Hematopoietic multipotent progenitor cell treated with erythropoietin and hydrocortisone succinate and interleukin-3 and kit ligand, for 4 days (in vitro differentiated cells): ENCODE measurements at regions not wholly inside any gene's neighbourhood (a gene's known extent, or its start where the extent isn't known, plus 50 kb on each side); places are given as distances from the start of the nearest gene placed in this dataset.

Source experiments
- DNase-seq: peaks from one replicate; pipeline ENCODE4 v3.0.0-alpha.2; 2015

- no peak for DNase-seq
Measured at GRCh38 chr18:57249179-57249578, 102.3 kb downstream of the BOD1L2 start.

- DNase-seq = no peak
Measured at GRCh38 chr18:57249883-57250282, 102.5 kb upstream of the ST8SIA3 start.

- DNase-seq = no peak
Measured at GRCh38 chr18:57251747-57252146, 100.6 kb upstream of the ST8SIA3 start.

GRCh38 chr18:57253903-57254302 lies 98.5 kb upstream of the ST8SIA3 start:
- DNase-seq = no peak

DNA sequence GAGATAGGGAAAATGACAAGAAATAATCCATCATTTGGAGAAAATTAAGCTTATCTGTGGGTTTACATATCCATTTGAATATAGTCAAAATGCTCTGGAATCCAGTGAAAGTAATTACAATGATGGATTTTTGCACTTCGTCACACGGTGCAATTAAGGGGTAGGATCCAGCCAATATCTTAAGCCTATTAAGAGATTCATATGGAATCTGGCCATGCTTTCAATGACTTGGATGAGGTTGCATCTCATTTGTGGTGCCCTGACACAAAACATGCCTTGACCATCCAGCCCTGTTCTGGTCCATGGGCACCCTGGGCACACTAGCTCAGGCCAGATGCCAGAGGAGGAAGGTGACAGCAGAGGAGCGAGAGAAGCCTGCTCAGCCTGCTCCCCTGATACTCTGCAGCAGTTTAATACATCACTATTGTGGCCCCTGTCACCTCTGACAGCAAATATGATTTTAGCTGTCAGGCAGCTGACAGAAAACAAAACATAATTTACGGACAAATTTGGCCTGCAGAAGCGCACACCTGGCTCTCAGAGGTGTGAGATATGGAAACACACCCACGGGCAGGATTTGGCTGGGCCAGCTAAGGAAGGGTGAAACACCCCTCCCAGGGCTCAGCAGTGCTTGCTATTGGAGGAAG lies 94.1 kb upstream of the ST8SIA3 start:
- DNase-seq = no peak

GRCh38 chr18:57267368-57267925 lies 84.9 kb upstream of the ST8SIA3 start:
- no peak for DNase-seq

GRCh38 chr18:57269756-57270155 lies 82.6 kb upstream of the ST8SIA3 start:
- no peak for DNase-seq

DNA sequence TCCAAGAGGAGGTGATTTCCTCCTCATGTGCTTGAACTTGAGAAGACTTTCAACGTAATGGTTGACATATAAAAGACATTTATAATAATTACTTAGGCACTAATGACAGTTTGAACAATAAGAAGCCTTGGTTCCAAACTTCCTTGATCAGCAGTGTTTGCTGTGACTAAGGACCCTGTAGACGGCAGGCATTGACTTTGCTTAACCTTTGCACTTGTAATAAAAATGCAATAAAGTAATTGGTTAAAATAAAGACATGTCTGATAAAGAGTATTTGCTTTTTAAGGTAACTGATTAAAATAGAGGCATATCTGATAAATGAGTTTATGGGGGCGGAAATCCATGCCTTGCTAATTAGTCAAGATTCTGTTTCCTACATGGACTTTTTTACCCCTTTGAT lies 82.2 kb upstream of the ST8SIA3 start:
- DNase-seq = no peak

- no peak for DNase-seq
Measured at GRCh38 chr18:57273194-57273593, 79.2 kb upstream of the ST8SIA3 start.

GRCh38 chr18:57275111-57275510 lies 77.2 kb upstream of the ST8SIA3 start:
- no peak for DNase-seq

DNA sequence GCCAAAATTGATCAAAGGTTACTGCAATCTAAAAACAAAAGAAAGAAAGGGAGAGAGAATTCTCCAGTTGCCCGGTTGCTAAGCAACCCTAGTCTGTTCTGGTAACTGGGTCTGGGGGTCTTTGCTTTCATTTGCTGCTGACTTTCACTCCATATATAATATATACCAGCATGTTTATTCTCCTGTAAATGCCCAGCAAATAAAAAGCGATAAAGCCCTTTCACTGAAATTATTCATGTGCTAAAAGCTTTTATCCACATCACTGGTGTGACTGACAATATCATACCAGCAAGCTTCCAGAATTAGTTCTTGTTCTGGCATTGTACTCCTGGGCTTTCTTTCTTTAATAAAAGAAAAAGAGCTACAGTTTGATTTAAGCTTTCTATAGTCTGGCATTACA lies 75.5 kb upstream of the ST8SIA3 start:
- no peak for DNase-seq

- no peak for DNase-seq
Measured at GRCh38 chr18:57278933-57279332, 73.4 kb upstream of the ST8SIA3 start.

DNA sequence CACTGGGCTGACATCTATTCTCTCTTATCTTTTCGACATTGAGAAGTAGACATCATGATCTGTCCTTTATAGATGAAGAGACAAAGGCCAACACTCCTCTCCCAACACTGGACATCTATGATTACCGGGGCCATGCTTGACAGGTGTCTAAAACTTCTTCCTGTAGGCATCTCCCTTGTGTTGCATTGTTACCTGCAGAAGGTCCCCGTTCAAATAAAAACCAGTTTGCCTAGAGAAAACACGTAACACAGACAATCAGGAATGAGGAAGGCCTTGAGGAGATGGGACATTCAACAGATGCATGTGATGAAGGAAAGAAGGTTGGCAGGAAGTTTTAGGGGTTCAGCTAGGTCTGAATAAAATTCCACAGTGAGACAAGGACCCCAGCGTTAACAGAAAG lies 70.8 kb upstream of the ST8SIA3 start:
- no peak for DNase-seq

GRCh38 chr18:57286949-57287348 lies 65.4 kb upstream of the ST8SIA3 start:
- no peak for DNase-seq

DNA sequence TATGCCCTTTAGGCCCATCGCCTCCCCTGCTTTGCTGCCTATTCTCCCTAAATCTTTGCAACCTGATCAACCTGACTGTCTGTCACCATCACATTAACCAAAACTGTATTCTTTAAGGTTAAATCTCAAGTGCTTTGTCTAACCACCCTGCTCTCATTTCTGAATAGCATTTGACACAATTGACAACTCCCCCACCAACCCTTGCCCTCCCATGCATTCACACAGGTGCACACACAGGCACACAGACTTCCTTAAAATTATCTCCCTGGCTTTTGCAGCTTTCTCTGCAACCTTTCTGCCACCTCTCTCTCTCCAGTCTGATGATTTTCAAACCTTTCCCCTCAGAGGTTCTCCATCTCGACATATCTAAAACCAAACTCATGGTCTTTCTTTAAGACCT lies 64.6 kb upstream of the ST8SIA3 start:
- DNase-seq = no peak

DNA sequence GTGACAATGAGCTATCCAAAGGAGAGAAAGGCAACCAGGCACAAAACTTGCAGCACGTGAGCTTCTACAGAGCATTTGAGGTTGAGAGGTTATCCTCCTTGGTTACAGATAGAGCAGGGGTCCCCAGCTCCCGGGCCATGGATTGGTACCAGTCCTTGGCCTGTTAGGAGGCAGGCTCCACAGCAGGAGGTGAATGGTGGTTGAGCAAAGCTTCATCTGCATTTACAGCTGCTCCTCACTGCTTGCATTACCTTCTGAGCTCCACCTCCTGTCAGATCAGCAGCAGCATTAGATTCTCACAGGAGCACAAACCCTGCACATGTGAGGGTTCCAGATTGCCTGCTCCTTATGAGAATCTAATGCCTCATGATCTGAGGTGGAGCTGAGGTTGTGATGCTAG lies 57.8 kb upstream of the ST8SIA3 start:
- no peak for DNase-seq

DNA sequence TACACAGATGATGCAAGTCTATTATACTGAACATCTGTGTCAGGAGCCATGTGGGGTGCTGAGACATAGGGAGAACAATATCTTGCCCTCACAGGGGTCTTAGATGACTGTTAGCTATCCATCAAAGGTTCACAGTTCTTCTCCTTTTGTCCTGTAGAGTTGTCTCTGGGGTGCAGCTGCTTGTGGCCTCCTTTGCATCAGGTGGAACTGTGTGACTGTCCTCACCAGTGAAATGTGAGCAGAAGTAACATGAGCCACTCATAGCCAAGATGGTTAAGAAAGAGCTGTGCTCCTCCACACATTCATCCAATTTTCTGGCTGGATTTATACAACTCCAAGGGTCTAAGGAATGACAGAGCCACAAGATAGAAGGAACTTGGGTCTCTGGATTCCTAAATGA lies 56.0 kb upstream of the ST8SIA3 start:
- no peak for DNase-seq

- DNase-seq = no peak
Measured at GRCh38 chr18:57297306-57297705, 55.1 kb upstream of the ST8SIA3 start.

DNA sequence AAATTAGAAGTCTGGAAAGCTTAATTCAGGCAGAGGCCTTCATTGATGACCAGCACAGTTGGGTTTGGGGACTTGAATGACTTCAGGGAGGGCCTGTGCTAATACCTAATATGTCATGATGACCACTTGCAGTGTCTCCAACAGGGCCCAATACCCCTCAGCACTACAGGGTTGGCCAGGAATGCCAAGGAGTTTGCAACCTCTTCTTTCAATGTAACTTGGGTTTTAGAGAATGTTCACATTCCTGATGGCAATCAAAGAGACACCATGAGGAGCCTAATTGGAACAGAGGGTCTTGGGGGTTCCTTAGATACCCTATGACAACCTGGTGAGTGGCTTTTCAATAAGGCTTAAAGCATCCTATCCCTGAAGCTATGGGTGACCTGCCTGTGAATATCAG lies 52.4 kb upstream of the ST8SIA3 start:
- no peak for DNase-seq

DNA sequence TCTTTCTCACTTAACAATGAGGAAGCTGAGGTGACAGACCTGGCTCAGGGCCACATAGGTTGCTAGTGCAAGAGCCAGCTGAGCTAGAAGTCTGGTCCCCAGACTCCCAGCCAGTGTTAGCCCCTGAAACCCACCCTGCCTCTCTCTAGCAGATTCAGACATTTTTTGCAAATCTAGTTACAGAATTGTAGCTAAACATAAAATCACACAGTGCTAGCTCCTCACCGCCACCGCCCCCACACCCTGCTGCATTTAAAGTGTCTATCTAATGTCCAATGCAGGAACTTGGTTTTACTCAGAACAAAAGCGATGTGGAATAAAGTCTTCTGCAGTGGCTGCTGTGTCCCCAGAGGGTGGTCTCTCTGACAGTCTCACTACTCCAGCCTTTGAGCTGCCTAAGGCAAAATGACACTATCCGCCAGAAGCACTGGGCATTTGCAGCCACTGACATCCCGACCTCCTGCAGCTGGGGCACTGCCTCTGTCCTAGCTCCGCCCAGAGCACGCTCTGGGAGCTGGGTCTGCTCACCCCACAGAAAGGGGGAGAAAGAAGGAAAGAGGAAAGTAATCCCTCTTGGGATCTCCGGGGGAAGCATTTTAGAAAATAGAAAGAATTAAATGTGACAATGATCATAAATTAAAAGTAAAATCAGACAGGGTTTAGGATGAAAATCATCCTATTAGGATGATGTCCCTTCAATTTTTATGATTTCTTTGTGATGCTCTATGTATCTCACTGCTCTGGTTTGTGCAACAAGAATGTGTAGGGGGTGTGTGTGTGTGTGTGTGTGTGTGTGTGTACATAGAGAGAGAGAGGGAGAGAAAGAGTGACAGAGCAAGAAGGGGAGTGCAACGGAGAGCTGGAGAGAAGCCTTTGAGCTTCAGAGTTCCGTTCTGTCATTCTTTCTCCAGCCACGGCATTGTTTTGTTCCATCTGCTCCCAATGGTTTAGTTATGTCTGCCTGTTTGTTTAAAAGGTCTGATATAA lies 50.5 kb upstream of the ST8SIA3 start:
- no peak for DNase-seq
